ENCODE measurements at regions not wholly inside any gene's neighbourhood (a gene's known extent, or its start where the extent isn't known, plus 50 kb on each side); places are given as distances from the start of the nearest gene placed in this dataset.
"Not testable (repeated sequence)": the region's sequence is repeated elsewhere in the genome, so short reads cannot be mapped to it uniquely, and the experiment has no call there.

GRCh38 chr15:31216215-31216911 is 110.3 kb upstream of the KLF13 start:
- DNase-seq, result peak in 8 of 10 donors; percentile 39 to 92 (median 57)
- intact Hi-C loops (cut with DNase I), result loop anchor here (10.0 kb wide), 1 partner anchor 148 kb away; no protein-coding TSS in a partner anchor

GRCh38 chr15:31217067-31217466 is 109.6 kb upstream of the KLF13 start:
- no peak for DNase-seq
- intact Hi-C loops (cut with DNase I), result loop anchor here (10.0 kb wide), 1 partner anchor 148 kb away; no protein-coding TSS in a partner anchor

- intact Hi-C loops (cut with DNase I), result loop anchor here (10.0 kb wide), 1 partner anchor 147 kb away; no protein-coding TSS in a partner anchor
- peak in 1 of 10 donors; percentile 80 for DNase-seq
Observed at GRCh38 chr15:31217566-31218270, 108.9 kb upstream of the KLF13 start.

- peak in 1 of 10 donors; percentile 22 for DNase-seq
- intact Hi-C loops (cut with DNase I), result loop anchor here (10.0 kb wide), 1 partner anchor 146 kb away; no protein-coding TSS in a partner anchor
Observed at GRCh38 chr15:31219221-31219620, 107.4 kb upstream of the KLF13 start.

GRCh38 chr15:31221936-31222515 is 104.6 kb upstream of the KLF13 start:
- peak in 1 of 10 donors; percentile 62 for DNase-seq
- intact Hi-C loops (cut with DNase I), result loop anchor here (5.0 kb wide), 2 partner anchors 40 to 55 kb away; no protein-coding TSS in a partner anchor

- intact Hi-C loops (cut with DNase I), result loop anchor here (5.0 kb wide), 2 partner anchors 39 to 54 kb away; no protein-coding TSS in a partner anchor
- peak in 1 of 10 donors; percentile 58 for DNase-seq
Observed at GRCh38 chr15:31222773-31223341, 103.8 kb upstream of the KLF13 start.

GRCh38 chr15:31223478-31224350 is 102.9 kb upstream of the KLF13 start:
- intact Hi-C loops (cut with DNase I), result loop anchor here (5.0 kb wide), 2 partner anchors 39 to 54 kb away; no protein-coding TSS in a partner anchor
- peak in 3 of 10 donors; percentile 25 to 78 (median 30) for DNase-seq

GRCh38 chr15:31224661-31225060 is 102.0 kb upstream of the KLF13 start:
- intact Hi-C loops (cut with DNase I), result loop anchor here (5.0 kb wide), 2 partner anchors 38 to 53 kb away; no protein-coding TSS in a partner anchor
- not testable (repeated sequence) for DNase-seq

- intact Hi-C loops (cut with DNase I), result no loop called here
- DNase-seq, result peak in 1 of 10 donors; percentile 52
Observed at GRCh38 chr15:31225356-31225955, 101.2 kb upstream of the KLF13 start.

- DNase-seq, result no peak
- intact Hi-C loops (cut with DNase I), result no loop called here
Observed at GRCh38 chr15:31226021-31226420, 100.6 kb upstream of the KLF13 start.

GRCh38 chr15:31227235-31227634 is 99.4 kb upstream of the KLF13 start:
- no peak for DNase-seq
- intact Hi-C loops (cut with DNase I), result no loop called here

- DNase-seq, result no peak
- intact Hi-C loops (cut with DNase I), result no loop called here
Observed at GRCh38 chr15:31228011-31228484, 98.6 kb upstream of the KLF13 start.

GRCh38 chr15:31228980-31229826 is 97.4 kb upstream of the KLF13 start:
- intact Hi-C loops (cut with DNase I), result no loop called here
- no peak for DNase-seq

- no peak for DNase-seq
- intact Hi-C loops (cut with DNase I), result no loop called here
Observed at GRCh38 chr15:31230630-31231485, 95.8 kb upstream of the KLF13 start.

- intact Hi-C loops (cut with DNase I), result loop anchor here (5.0 kb wide), 2 partner anchors 62 to 87 kb away; no protein-coding TSS in a partner anchor
- peak in 1 of 10 donors; percentile 43 for DNase-seq
Observed at GRCh38 chr15:31234815-31235214, 91.8 kb upstream of the KLF13 start.

GRCh38 chr15:31235311-31236183 is 91.1 kb upstream of the KLF13 start:
- intact Hi-C loops (cut with DNase I), result loop anchor here (5.0 kb wide), 2 partner anchors 62 to 87 kb away; no protein-coding TSS in a partner anchor
- peak in 2 of 10 donors; percentile 41 to 70 for DNase-seq

Measured in posterior cingulate gyrus (tissue), 11 donors.